ENCODE measurements at regions not wholly inside any gene's neighbourhood (a gene's known extent, or its start where the extent isn't known, plus 50 kb on each side); places are given as distances from the start of the nearest gene placed in this dataset.

GRCh38 chr12:114245555-114245954 is 160.4 kb downstream of the TBX5 start:
- TF ChIP-seq, protein P1, sequence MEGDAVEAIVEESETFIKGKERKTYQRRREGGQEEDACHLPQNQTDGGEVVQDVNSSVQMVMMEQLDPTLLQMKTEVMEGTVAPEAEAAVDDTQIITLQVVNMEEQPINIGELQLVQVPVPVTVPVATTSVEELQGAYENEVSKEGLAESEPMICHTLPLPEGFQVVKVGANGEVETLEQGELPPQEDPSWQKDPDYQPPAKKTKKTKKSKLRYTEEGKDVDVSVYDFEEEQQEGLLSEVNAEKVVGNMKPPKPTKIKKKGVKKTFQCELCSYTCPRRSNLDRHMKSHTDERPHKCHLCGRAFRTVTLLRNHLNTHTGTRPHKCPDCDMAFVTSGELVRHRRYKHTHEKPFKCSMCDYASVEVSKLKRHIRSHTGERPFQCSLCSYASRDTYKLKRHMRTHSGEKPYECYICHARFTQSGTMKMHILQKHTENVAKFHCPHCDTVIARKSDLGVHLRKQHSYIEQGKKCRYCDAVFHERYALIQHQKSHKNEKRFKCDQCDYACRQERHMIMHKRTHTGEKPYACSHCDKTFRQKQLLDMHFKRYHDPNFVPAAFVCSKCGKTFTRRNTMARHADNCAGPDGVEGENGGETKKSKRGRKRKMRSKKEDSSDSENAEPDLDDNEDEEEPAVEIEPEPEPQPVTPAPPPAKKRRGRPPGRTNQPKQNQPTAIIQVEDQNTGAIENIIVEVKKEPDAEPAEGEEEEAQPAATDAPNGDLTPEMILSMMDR (conservative IDR thresholded peaks at IDR 0.05 in 1 of 2, IDR thresholded peaks at IDR 0.05 in 1 of 2; ENCODE audit: low read depth in 1 of 2, low read length in 2 of 2), result peak; percentile 7 to 16
- TF ChIP-seq EZH2 (IDR thresholded peaks at IDR 0.05; ENCODE audit: low read length, missing control alignments), result no peak
